ENCODE measurements at regions not wholly inside any gene's neighbourhood (a gene's known extent, or its start where the extent isn't known, plus 50 kb on each side); places are given as distances from the start of the nearest gene placed in this dataset.

- in situ Hi-C loops (cut with HindIII; ENCODE audit: low sequenced_read_pairs): no loop called here
Observed at GRCh38 chr5:143730112-143730801, 81.7 kb upstream of the HMHB1 start.

GRCh38 chr5:143729334-143729946 is 82.5 kb upstream of the HMHB1 start:
- in situ Hi-C loops (cut with HindIII; ENCODE audit: low sequenced_read_pairs): loop anchor here (5.0 kb wide), 1 partner anchor 92 kb away; no protein-coding TSS in a partner anchor

- in situ Hi-C loops (cut with HindIII; ENCODE audit: low sequenced_read_pairs): no loop called here
Observed at GRCh38 chr5:143723159-143723558, 88.8 kb upstream of the HMHB1 start.

GRCh38 chr5:143721925-143722324 is 90.0 kb upstream of the HMHB1 start:
- in situ Hi-C loops (cut with HindIII; ENCODE audit: low sequenced_read_pairs): no loop called here

- in situ Hi-C loops (cut with HindIII; ENCODE audit: low sequenced_read_pairs): no loop called here
Observed at GRCh38 chr5:143720689-143721088, 91.3 kb upstream of the HMHB1 start.

GRCh38 chr5:143717400-143717799 is 94.6 kb upstream of the HMHB1 start:
- in situ Hi-C loops (cut with HindIII; ENCODE audit: low sequenced_read_pairs): no loop called here

- in situ Hi-C loops (cut with HindIII; ENCODE audit: low sequenced_read_pairs): no loop called here
Observed at GRCh38 chr5:143716881-143717280, 95.1 kb upstream of the HMHB1 start.

- in situ Hi-C loops (cut with HindIII; ENCODE audit: low sequenced_read_pairs): no loop called here
Observed at GRCh38 chr5:143715616-143716015, 96.3 kb upstream of the HMHB1 start.

GRCh38 chr5:143714629-143715028 is 97.3 kb upstream of the HMHB1 start:
- in situ Hi-C loops (cut with HindIII; ENCODE audit: low sequenced_read_pairs): no loop called here

- in situ Hi-C loops (cut with HindIII; ENCODE audit: low sequenced_read_pairs): no loop called here
Observed at GRCh38 chr5:143713047-143714003, 98.6 kb upstream of the HMHB1 start.

- in situ Hi-C loops (cut with HindIII; ENCODE audit: low sequenced_read_pairs): no loop called here
Observed at GRCh38 chr5:143708672-143709071, 103.3 kb upstream of the HMHB1 start.

GRCh38 chr5:143707806-143708205 is 104.2 kb upstream of the HMHB1 start:
- in situ Hi-C loops (cut with HindIII; ENCODE audit: low sequenced_read_pairs): no loop called here

- in situ Hi-C loops (cut with HindIII; ENCODE audit: low sequenced_read_pairs): no loop called here
Observed at GRCh38 chr5:143705381-143705780, 106.6 kb upstream of the HMHB1 start.

GRCh38 chr5:143703659-143704058 is 108.3 kb upstream of the HMHB1 start:
- in situ Hi-C loops (cut with HindIII; ENCODE audit: low sequenced_read_pairs): no loop called here

GRCh38 chr5:143701493-143701892 is 110.5 kb upstream of the HMHB1 start:
- in situ Hi-C loops (cut with HindIII; ENCODE audit: low sequenced_read_pairs): no loop called here

GRCh38 chr5:143700994-143701393 is 111.0 kb upstream of the HMHB1 start:
- in situ Hi-C loops (cut with HindIII; ENCODE audit: low sequenced_read_pairs): no loop called here

- in situ Hi-C loops (cut with HindIII; ENCODE audit: low sequenced_read_pairs): no loop called here
Observed at GRCh38 chr5:143699121-143699520, 112.8 kb upstream of the HMHB1 start.

- in situ Hi-C loops (cut with HindIII; ENCODE audit: low sequenced_read_pairs): no loop called here
Observed at GRCh38 chr5:143698574-143698973, 113.4 kb upstream of the HMHB1 start.

GRCh38 chr5:143696921-143697320 is 115.0 kb upstream of the HMHB1 start:
- in situ Hi-C loops (cut with HindIII; ENCODE audit: low sequenced_read_pairs): no loop called here

GRCh38 chr5:143695941-143696340 is 116.0 kb upstream of the HMHB1 start:
- in situ Hi-C loops (cut with HindIII; ENCODE audit: low sequenced_read_pairs): no loop called here

GRCh38 chr5:143695244-143695864 is 116.6 kb upstream of the HMHB1 start:
- in situ Hi-C loops (cut with HindIII; ENCODE audit: low sequenced_read_pairs): no loop called here

Measured in DLD1 (cell line).